ENCODE measurements at regions not wholly inside any gene's neighbourhood (a gene's known extent, or its start where the extent isn't known, plus 50 kb on each side); places are given as distances from the start of the nearest gene placed in this dataset.

GRCh38 chr13:107231944-107232343 is 664.0 kb upstream of the ARGLU1 start:
- DNase-seq, result no peak

- DNase-seq, result no peak
Observed at GRCh38 chr13:107223867-107224266, 655.9 kb upstream of the ARGLU1 start.

- no peak for DNase-seq
Observed at GRCh38 chr13:107222597-107222996, 654.7 kb upstream of the ARGLU1 start.

GRCh38 chr13:107220245-107220644 is 652.3 kb upstream of the ARGLU1 start:
- DNase-seq, result no peak

- no peak for DNase-seq
Observed at GRCh38 chr13:107217251-107217650, 649.3 kb upstream of the ARGLU1 start.

- DNase-seq, result no peak
Observed at GRCh38 chr13:107216046-107216755, 648.3 kb upstream of the ARGLU1 start.

- DNase-seq, result peak; percentile 87
Observed at GRCh38 chr13:107211073-107211472, 643.1 kb upstream of the ARGLU1 start.

- DNase-seq, result peak; percentile 33
Observed at GRCh38 chr13:107210723-107211030, 642.7 kb upstream of the ARGLU1 start.

- DNase-seq, result peak; percentile 2
Observed at GRCh38 chr13:107209824-107210722, 642.1 kb upstream of the ARGLU1 start.

- no peak for DNase-seq
Observed at GRCh38 chr13:107208889-107209288, 641.0 kb upstream of the ARGLU1 start.

GRCh38 chr13:107205318-107206104 is 637.6 kb upstream of the ARGLU1 start:
- DNase-seq, result peak; percentile 43

- DNase-seq, result no peak
Observed at GRCh38 chr13:107203146-107203847, 635.4 kb upstream of the ARGLU1 start.

GRCh38 chr13:107202371-107203023 is 634.6 kb upstream of the ARGLU1 start:
- DNase-seq, result no peak

- DNase-seq, result no peak
Observed at GRCh38 chr13:107200491-107200890, 632.6 kb upstream of the ARGLU1 start.

GRCh38 chr13:107192289-107192688 is 624.4 kb upstream of the ARGLU1 start:
- DNase-seq, result no peak

GRCh38 chr13:107190065-107190464 is 622.1 kb upstream of the ARGLU1 start:
- no peak for DNase-seq

- no peak for DNase-seq
Observed at GRCh38 chr13:107185889-107186288, 618.0 kb upstream of the ARGLU1 start.

GRCh38 chr13:107170270-107170931 is 602.5 kb upstream of the ARGLU1 start:
- no peak for DNase-seq

GRCh38 chr13:107157271-107157670 is 589.3 kb upstream of the ARGLU1 start:
- peak; percentile 38 for DNase-seq

GRCh38 chr13:107144432-107144831 is 576.5 kb upstream of the ARGLU1 start:
- DNase-seq, result no peak

GRCh38 chr13:107141767-107142166 is 573.8 kb upstream of the ARGLU1 start:
- DNase-seq, result no peak

GRCh38 chr13:107139006-107139405 is 571.1 kb upstream of the ARGLU1 start:
- DNase-seq, result no peak

Data from fibroblast of skin of right quadriceps (primary cell).